ENCODE measurements at regions not wholly inside any gene's neighbourhood (a gene's known extent, or its start where the extent isn't known, plus 50 kb on each side); places are given as distances from the start of the nearest gene placed in this dataset.

GRCh38 chr9:88652876-88653275 lies 117.9 kb downstream of the NXNL2 start:
- no peaks in the 10 kb centered on the region for H3K9me3 Mint-ChIP-seq (ENCODE audit: unreplicated experiment)
- H3K27ac Mint-ChIP-seq (ENCODE audit: low read depth, unreplicated experiment), result no peak overlapping the region
- ChIA-PET POLR2A (interaction anchor here (0.6 to 0.7 kb wide), 4 partner anchors 27 to 578 kb away, joined by 3 to 4 read pairs (median 3); no protein-coding TSS in a partner anchor), CTCF (interaction anchor here (0.6 to 1.5 kb wide), 7 partner anchors 9 to 390 kb away, joined by 3 to 6 read pairs (median 3); no protein-coding TSS in a partner anchor)
- no peak for TF ChIP-seq CTCF (IDR thresholded peaks at IDR 0.05; ENCODE audit: unreplicated experiment)
- BruUV-seq (replicated peaks), result no TSS peak
- intact Hi-C loops (cut with micrococcal nuclease), result loop anchor here (5.0 kb wide), 1 partner anchor 61 kb away; no protein-coding TSS in a partner anchor
- H3K27me3 Mint-ChIP-seq (ENCODE audit: insufficient read depth, unreplicated experiment), result no peaks in the 10 kb centered on the region
- no peak for DNase-seq (ENCODE audit: unreplicated experiment)
- H3K4me1 Mint-ChIP-seq (ENCODE audit: insufficient read depth, unreplicated experiment), result peaks cover 9% of the 10 kb centered on the region
- no peaks in the 10 kb centered on the region for H3K36me3 Mint-ChIP-seq (ENCODE audit: insufficient read depth, unreplicated experiment)
- no peak overlapping the region for H3K4me3 Mint-ChIP-seq (ENCODE audit: unreplicated experiment)

GRCh38 chr9:88653406-88653805 lies 118.4 kb downstream of the NXNL2 start:
- Mint-ChIP-seq H3K27me3 (ENCODE audit: insufficient read depth, unreplicated experiment) (no peaks in the 10 kb centered on the region), H3K27ac (ENCODE audit: low read depth, unreplicated experiment) (no peak overlapping the region), H3K36me3 (ENCODE audit: insufficient read depth, unreplicated experiment) (no peaks in the 10 kb centered on the region), H3K4me1 (ENCODE audit: insufficient read depth, unreplicated experiment) (peaks cover 15% of the 10 kb centered on the region), H3K4me3 (ENCODE audit: unreplicated experiment) (no peak overlapping the region), H3K9me3 (ENCODE audit: unreplicated experiment) (no peaks in the 10 kb centered on the region)
- no peak for TF ChIP-seq CTCF (IDR thresholded peaks at IDR 0.05; ENCODE audit: unreplicated experiment)
- POLR2A ChIA-PET, result interaction anchor here (0.7 kb wide), 2 partner anchors 254 to 578 kb away, joined by 3 to 4 read pairs; no protein-coding TSS in a partner anchor
- no TSS peak for BruUV-seq (replicated peaks)
- intact Hi-C loops (cut with micrococcal nuclease), result loop anchor here (5.0 kb wide), 1 partner anchor 61 kb away; no protein-coding TSS in a partner anchor
- CTCF ChIA-PET, result interaction anchor here (0.6 to 1.5 kb wide), 6 partner anchors 9 to 355 kb away, joined by 3 to 6 read pairs (median 3); no protein-coding TSS in a partner anchor
- DNase-seq (ENCODE audit: unreplicated experiment), result no peak

- BruUV-seq (replicated peaks), result no TSS peak
- Mint-ChIP-seq H3K4me3 (ENCODE audit: unreplicated experiment) (no peak overlapping the region), H3K9me3 (ENCODE audit: unreplicated experiment) (no peaks in the 10 kb centered on the region), H3K36me3 (ENCODE audit: insufficient read depth, unreplicated experiment) (no peaks in the 10 kb centered on the region), H3K27me3 (ENCODE audit: insufficient read depth, unreplicated experiment) (no peaks in the 10 kb centered on the region), H3K4me1 (ENCODE audit: insufficient read depth, unreplicated experiment) (peaks cover 19% of the 10 kb centered on the region), H3K27ac (ENCODE audit: low read depth, unreplicated experiment) (no peak overlapping the region)
- POLR2A ChIA-PET, result interaction anchor here (0.6 to 0.7 kb wide), 2 partner anchors 25 to 139 kb away, joined by 3 read pairs; no protein-coding TSS in a partner anchor
- TF ChIP-seq CTCF (IDR thresholded peaks at IDR 0.05; ENCODE audit: unreplicated experiment), result no peak
- no peak for DNase-seq (ENCODE audit: unreplicated experiment)
- intact Hi-C loops (cut with micrococcal nuclease), result loop anchor here (5.0 kb wide), 1 partner anchor 62 kb away; no protein-coding TSS in a partner anchor
- CTCF ChIA-PET, result interaction anchor here (1.1 kb wide), 1 partner anchor 347 kb away, joined by 3 read pairs; no protein-coding TSS in a partner anchor
Observed at GRCh38 chr9:88653911-88654310, 118.9 kb downstream of the NXNL2 start.

GRCh38 chr9:88657893-88658292 lies 122.9 kb downstream of the NXNL2 start:
- no peak for TF ChIP-seq CTCF (IDR thresholded peaks at IDR 0.05; ENCODE audit: unreplicated experiment)
- no peaks in the 10 kb centered on the region for H3K27me3 Mint-ChIP-seq (ENCODE audit: insufficient read depth, unreplicated experiment)
- POLR2A ChIA-PET, result interaction anchor here (1.0 kb wide), 1 partner anchor 119 kb away, joined by 5 read pairs; no protein-coding TSS in a partner anchor
- H3K36me3 Mint-ChIP-seq (ENCODE audit: insufficient read depth, unreplicated experiment), result no peaks in the 10 kb centered on the region
- intact Hi-C loops (cut with micrococcal nuclease), result no loop called here
- peak overlapping the region; percentile 17 for H3K27ac Mint-ChIP-seq (ENCODE audit: low read depth, unreplicated experiment)
- no peak overlapping the region for H3K4me3 Mint-ChIP-seq (ENCODE audit: unreplicated experiment)
- CTCF ChIA-PET, result no interaction called here
- BruUV-seq (replicated peaks), result no TSS peak
- peaks cover 10% of the 10 kb centered on the region for H3K4me1 Mint-ChIP-seq (ENCODE audit: insufficient read depth, unreplicated experiment)
- DNase-seq (ENCODE audit: unreplicated experiment), result no peak
- H3K9me3 Mint-ChIP-seq (ENCODE audit: unreplicated experiment), result no peaks in the 10 kb centered on the region
